GM12878 (cell line): ENCODE measurements at regions not wholly inside any gene's neighbourhood (a gene's known extent, or its start where the extent isn't known, plus 50 kb on each side); places are given as distances from the start of the nearest gene placed in this dataset.
A peak's percentile ranks its signal among the peaks of the same experiment; 100 is the strongest.

Experiments used
- ATAC-seq: fragments of 200-7000 bp; cut with Tn5 transposase; 3 replicates; pipeline ENCODE4 v1.9.1; 2020; ENCODE audit warnings: mild to moderate bottlenecking, moderate library complexity
- BruUV-seq: library from RNA; stranded (reverse); fragments of 400-500 nt; replicated peaks from 2 replicates; lab custom pipeline; 2021; lab: Mats Ljungman, UMichigan
- CTCF ChIA-PET: fragments of 300-600 bp; sonication (Branson Sonifier 250); formaldehyde crosslinking; extraction: SDS; loops from one replicate; lab custom pipeline; 2021; ENCODE audit warnings: inconsistent platforms; lab: Yijun Ruan, JAX
- POLR2A ChIA-PET: fragments of 350-600 bp; formaldehyde crosslinking; extraction: SDS; loops from one replicate; lab custom pipeline; 2021; ENCODE audit warnings: inconsistent platforms; lab: Charles Lee
- RAD21 ChIA-PET: fragments of 300-600 bp; sonication (Branson Sonifier 250); formaldehyde crosslinking; loops from one replicate; lab custom pipeline; 2023; ENCODE audit warnings: antibody characterized with exemption; ENCODE audit not compliant: unreplicated experiment; lab: Charles Lee
- SMC1A ChIA-PET: fragments of 300-600 bp; sonication (Branson Sonifier 250); formaldehyde crosslinking; loops from one replicate; lab custom pipeline; 2023; ENCODE audit not compliant: unreplicated experiment, uncharacterized antibody; lab: Charles Lee
- DNase-seq: peaks from one replicate; pipeline ENCODE4 v3.0.0-alpha.2; 2011; ENCODE audit warnings: low read depth, low spot score
- FAIRE-seq: peaks from 3 replicates; lab custom pipeline; 2011; peaks lifted over from hg19 to GRCh38; lab: Jason Lieb, UNC
- H2AFZ ChIP-seq: 2 replicates; pipeline ENCODE4 v1.6.0; 2011; ENCODE audit warnings: low read depth, low read length, control low read depth; ENCODE audit not compliant: control insufficient read depth
- H3K27ac ChIP-seq: 2 replicates; pipeline ENCODE4 v1.5.1; 2011; ENCODE audit warnings: control low read depth; ENCODE audit not compliant: control insufficient read depth, insufficient read depth
- H3K27me3 ChIP-seq, 2 experiments: replicated peaks in 1 of 2; 2 replicates each; pipeline versions ENCODE4 v1.6.0 to v1.6.1; 2011; ENCODE audit warnings: low read length in 1 of 2; ENCODE audit not compliant: control insufficient read depth in 2 of 2, insufficient read depth in 2 of 2
- H3K36me3 ChIP-seq, 2 experiments: 2 replicates each; pipeline ENCODE4 v1.5.1; 2011; ENCODE audit warnings: low read length in 1 of 2; ENCODE audit not compliant: control insufficient read depth in 2 of 2, insufficient read depth in 2 of 2
- H3K4me1 ChIP-seq: 2 replicates; pipeline ENCODE4 v1.6.1; 2011; ENCODE audit warnings: mild to moderate bottlenecking, low read length, moderate library complexity, mixed read lengths; ENCODE audit not compliant: control insufficient read depth, insufficient read depth
- H3K4me2 ChIP-seq: 2 replicates; pipeline ENCODE4 v1.6.0; 2011; ENCODE audit warnings: control low read depth; ENCODE audit not compliant: control insufficient read depth, insufficient read depth
- H3K4me3 ChIP-seq: fragments of 200-600 bp; sonication (generic); 2 replicates; pipeline ENCODE4 v1.5.1; 2016
- H3K79me2 ChIP-seq: 2 replicates; pipeline ENCODE4 v1.6.0; 2011; ENCODE audit warnings: low read length; ENCODE audit not compliant: control insufficient read depth, insufficient read depth
- H3K9ac ChIP-seq: 2 replicates; pipeline ENCODE4 v1.8.0; 2011; ENCODE audit warnings: low read length, control low read depth, mixed read lengths; ENCODE audit not compliant: control insufficient read depth, insufficient read depth
- H3K9me3 ChIP-seq: replicated peaks from 3 replicates; pipeline ENCODE4 v1.5.1; 2011; ENCODE audit warnings: mild to moderate bottlenecking, low read length; ENCODE audit not compliant: control insufficient read depth, insufficient read depth
- H4K20me1 ChIP-seq: 2 replicates; pipeline ENCODE4 v1.6.0; 2011; ENCODE audit not compliant: control insufficient read depth, insufficient read depth
- BHLHE40 ChIP-seq, 2 experiments: fragments of 450-650 bp in 1 of 2; IDR thresholded peaks; 2 replicates each; pipeline ENCODE4 v1.6.1; 2011 to 2017; ENCODE audit warnings: low read depth in 2 of 2, borderline replicate concordance in 1 of 2, improper control_type of control experiment in 1 of 2, low read length in 1 of 2, mild to moderate bottlenecking in 1 of 2
- CBX5 ChIP-seq: sonication (generic); IDR thresholded peaks from 2 replicates; pipeline ENCODE4 v1.6.1; 2016; ENCODE audit warnings: low read depth, moderate library complexity, mild to moderate bottlenecking, inconsistent platforms
- EP300 ChIP-seq, 2 experiments: fragments of 150-350 bp in 1 of 2; IDR thresholded peaks; 2 replicates each; pipeline ENCODE4 v1.6.1; 2011 to 2012; ENCODE audit warnings: low read depth in 2 of 2, low read length in 2 of 2, borderline replicate concordance in 1 of 2, improper control_type of control experiment in 1 of 2, inconsistent platforms in 1 of 2; ENCODE audit not compliant: control insufficient read depth in 1 of 2
- GABPA ChIP-seq: IDR thresholded peaks from 2 replicates; pipeline ENCODE4 v1.6.1; 2014; ENCODE audit warnings: antibody characterized with exemption, low read depth, mild to moderate bottlenecking, inconsistent platforms
- HCFC1 ChIP-seq: fragments of 150-350 bp; IDR thresholded peaks from 2 replicates; pipeline ENCODE4 v1.6.1; 2014; ENCODE audit warnings: low read length
- IRF5 ChIP-seq: fragments of 450-650 bp; IDR thresholded peaks from 2 replicates; pipeline ENCODE4 v1.6.1; 2017; ENCODE audit warnings: borderline replicate concordance
- NBN ChIP-seq: fragments of 450-650 bp; IDR thresholded peaks from 2 replicates; pipeline ENCODE4 v1.6.1; 2016
- NFIC ChIP-seq: IDR thresholded peaks from 2 replicates; pipeline ENCODE4 v1.6.1; 2012; ENCODE audit warnings: low read depth, mild to moderate bottlenecking, inconsistent platforms, low read length, moderate library complexity
- NFXL1 ChIP-seq: fragments of 450-650 bp; IDR thresholded peaks from 2 replicates; pipeline ENCODE4 v1.6.1; 2017; ENCODE audit warnings: antibody characterized with exemption, mild to moderate bottlenecking, borderline replicate concordance
- NR2C1 ChIP-seq: fragments of 450-650 bp; IDR thresholded peaks from 2 replicates; pipeline ENCODE4 v1.6.1; 2017; ENCODE audit warnings: antibody characterized with exemption, mild to moderate bottlenecking, moderate library complexity
- PKNOX1 ChIP-seq: fragments of 450-650 bp; IDR thresholded peaks from 2 replicates; pipeline ENCODE4 v1.6.1; 2016; ENCODE audit warnings: mild to moderate bottlenecking
- POU2F2 ChIP-seq: IDR thresholded peaks from 3 replicates; pipeline ENCODE4 v1.6.1; 2011; ENCODE audit warnings: low read depth, mild to moderate bottlenecking, low read length, borderline replicate concordance
- YY1 ChIP-seq: IDR thresholded peaks from 2 replicates; pipeline ENCODE4 v1.6.1; 2011; ENCODE audit warnings: low read depth, mild to moderate bottlenecking, low read length
- ZNF592 ChIP-seq: fragments of 450-650 bp; IDR thresholded peaks from 2 replicates; pipeline ENCODE4 v1.6.1; 2017; ENCODE audit warnings: mild to moderate bottlenecking, moderate library complexity
- WGBS: methylation state at CpG from one replicate; pipeline ENCODE4 v1.1.6; 2016; ENCODE audit warnings: low lambda C conversion rate; ENCODE audit not compliant: insufficient replicate concordance, insufficient coverage; ENCODE audit errors: missing lambda C conversion rate; 5-methylcytosine and 5-hydroxymethylcytosine counted together
- in situ Hi-C: fragments of 300-500 bp; cut with MboI; formaldehyde crosslinking; loops from 9 replicates; pipeline ENCODE4 v1.14.3; 2018; ENCODE audit warnings: mixed read lengths
- intact Hi-C: fragments of 100-400 bp; cut with micrococcal nuclease; formaldehyde crosslinking; loops from one replicate; pipeline ENCODE4 v1.14.2; 2022; ENCODE audit not compliant: unreplicated experiment

GRCh38 chr17:77459018-77459755 lies 318.4 kb downstream of the SEC14L1 start:
- SMC1A ChIA-PET = interaction anchor here (0.9 to 9.1 kb wide), 13 partner anchors 8 to 136 kb away, joined by 3 to 96 read pairs (median 4); no protein-coding TSS in a partner anchor
- POLR2A ChIA-PET = interaction anchor here (1.2 to 6.6 kb wide), 7 partner anchors 10 to 134 kb away, joined by 3 to 47 read pairs (median 12); no protein-coding TSS in a partner anchor
- TF ChIP-seq NR2C1 = no peak
- TF ChIP-seq YY1 = peak; percentile 73; the same call in 1 of the 2 replicates
- TF ChIP-seq ZNF592 = no peak
- TF ChIP-seq PKNOX1 = no peak
- no peak for TF ChIP-seq NFIC
- TF ChIP-seq HCFC1 = no peak
- no peak for TF ChIP-seq EP300 (IDR thresholded peaks at IDR 0.05; ENCODE audit: borderline replicate concordance in 1 of 2, control insufficient read depth in 1 of 2, low read depth in 2 of 2, low read length in 2 of 2)
- no peak for TF ChIP-seq IRF5
- no peak for TF ChIP-seq GABPA
- no peak for TF ChIP-seq NFXL1
- peak in 1 of 2 experiments; percentile 22; a peak in 1 of 4 replicates for TF ChIP-seq BHLHE40 (IDR thresholded peaks at IDR 0.05; ENCODE audit: borderline replicate concordance in 1 of 2, low read depth in 2 of 2, low read length in 1 of 2)
- no peak for TF ChIP-seq NBN
- no peak for TF ChIP-seq POU2F2
- TF ChIP-seq CBX5 = no peak

More at GRCh38 chr17:77459018-77459755, 318.4 kb downstream of the SEC14L1 start:
- intact Hi-C loops = no loop called here
- no peak for DNase-seq
- Histone ChIP-seq H3K36me3 (peaks cover 8 to 14% of the 10 kb centered on the region in 2 experiments), H3K27me3 (no peaks in the 10 kb centered on the region), H3K4me1 (peaks cover 77% of the 10 kb centered on the region), H4K20me1 (no peaks in the 10 kb centered on the region), H3K79me2 (peaks cover 94% of the 10 kb centered on the region), H3K4me3 (peak overlapping the region; percentile 71), H3K27ac (peak overlapping the region; percentile 99), H3K9ac (peak overlapping the region; percentile 90), H3K9me3 (no peaks in the 10 kb centered on the region), H2AFZ (no peak overlapping the region), H3K4me2 (peak overlapping the region; percentile 98)
- CTCF ChIA-PET = interaction anchor here (0.6 to 3.1 kb wide), 9 partner anchors 9 to 76 kb away, joined by 3 to 14 read pairs (median 6); no protein-coding TSS in a partner anchor
- in situ Hi-C loops = loop anchor here (10.0 to 25.0 kb wide), 2 partner anchors 696 to 1197 kb away; partner anchors contain the start of gene UBALD2
- no peak for ATAC-seq
- 5% methylated on average over 18 of the region's 19 CpGs for WGBS
- no TSS peak for BruUV-seq
- FAIRE-seq = no peak
- RAD21 ChIA-PET = interaction anchor here (0.7 to 6.9 kb wide), 9 partner anchors 9 to 138 kb away, joined by 3 to 63 read pairs (median 20); no protein-coding TSS in a partner anchor
